ENCODE measurements at regions not wholly inside any gene's neighbourhood (a gene's known extent, or its start where the extent isn't known, plus 50 kb on each side); places are given as distances from the start of the nearest gene placed in this dataset.

DNA sequence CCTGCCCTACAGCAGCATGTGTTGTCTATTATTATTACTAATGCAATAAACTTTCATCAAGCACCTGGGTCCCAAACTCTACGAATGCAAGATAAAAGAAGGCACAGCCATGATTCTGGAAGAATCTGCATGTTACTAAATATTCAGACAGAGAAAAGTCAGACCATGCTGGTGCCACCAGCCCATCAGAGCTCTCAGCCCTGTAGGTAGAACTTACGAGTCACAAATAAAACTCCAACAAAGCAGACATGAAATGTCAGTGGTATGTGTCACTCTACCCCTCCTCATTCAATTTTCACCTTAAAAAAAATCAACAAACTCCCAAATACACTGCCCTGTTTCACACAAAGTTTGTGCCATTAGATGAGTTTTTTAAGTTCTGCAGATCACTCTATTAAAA is 62.4 kb upstream of the TIAM1 start:
- TF ChIP-seq, protein P1, sequence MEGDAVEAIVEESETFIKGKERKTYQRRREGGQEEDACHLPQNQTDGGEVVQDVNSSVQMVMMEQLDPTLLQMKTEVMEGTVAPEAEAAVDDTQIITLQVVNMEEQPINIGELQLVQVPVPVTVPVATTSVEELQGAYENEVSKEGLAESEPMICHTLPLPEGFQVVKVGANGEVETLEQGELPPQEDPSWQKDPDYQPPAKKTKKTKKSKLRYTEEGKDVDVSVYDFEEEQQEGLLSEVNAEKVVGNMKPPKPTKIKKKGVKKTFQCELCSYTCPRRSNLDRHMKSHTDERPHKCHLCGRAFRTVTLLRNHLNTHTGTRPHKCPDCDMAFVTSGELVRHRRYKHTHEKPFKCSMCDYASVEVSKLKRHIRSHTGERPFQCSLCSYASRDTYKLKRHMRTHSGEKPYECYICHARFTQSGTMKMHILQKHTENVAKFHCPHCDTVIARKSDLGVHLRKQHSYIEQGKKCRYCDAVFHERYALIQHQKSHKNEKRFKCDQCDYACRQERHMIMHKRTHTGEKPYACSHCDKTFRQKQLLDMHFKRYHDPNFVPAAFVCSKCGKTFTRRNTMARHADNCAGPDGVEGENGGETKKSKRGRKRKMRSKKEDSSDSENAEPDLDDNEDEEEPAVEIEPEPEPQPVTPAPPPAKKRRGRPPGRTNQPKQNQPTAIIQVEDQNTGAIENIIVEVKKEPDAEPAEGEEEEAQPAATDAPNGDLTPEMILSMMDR (IDR thresholded peaks at IDR 0.05; ENCODE audit: unreplicated experiment), result no peak
- Mint-ChIP-seq H3K27me3 (ENCODE audit: low read depth) (no peaks in the 10 kb centered on the region), H3K4me1 (peaks cover 23% of the 10 kb centered on the region), H3K9me3 (no peaks in the 10 kb centered on the region), H3K4me3 (no peak overlapping the region), H3K27ac (no peak overlapping the region), H3K36me3 (no peaks in the 10 kb centered on the region)
- DNase-seq (ENCODE audit: low spot score in 2 of 2, unreplicated experiment in 2 of 2), result no peak

DNA sequence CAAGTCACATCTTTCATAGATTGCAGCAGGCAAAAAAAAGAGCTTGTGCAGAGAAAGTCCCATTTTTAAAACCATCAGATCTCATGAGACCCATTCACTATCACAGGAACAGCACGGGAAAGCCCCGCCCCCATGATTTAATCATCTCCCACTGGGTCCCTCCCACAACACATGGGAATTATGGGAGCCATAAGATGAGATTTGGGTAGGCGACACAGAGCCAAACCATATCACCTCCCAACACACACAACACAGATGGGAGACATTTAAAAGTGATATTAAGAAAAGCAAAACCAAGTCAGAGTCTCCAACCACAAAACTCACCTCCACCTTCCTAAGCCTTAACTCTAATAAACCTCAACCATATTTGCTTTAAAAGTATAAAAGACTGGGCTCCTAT is 61.5 kb upstream of the TIAM1 start:
- Mint-ChIP-seq H3K4me1 (peaks cover 26% of the 10 kb centered on the region), H3K4me3 (no peak overlapping the region), H3K27ac (no peak overlapping the region), H3K36me3 (no peaks in the 10 kb centered on the region), H3K9me3 (no peaks in the 10 kb centered on the region), H3K27me3 (ENCODE audit: low read depth) (no peaks in the 10 kb centered on the region)
- TF ChIP-seq, protein P1 (IDR thresholded peaks at IDR 0.05; ENCODE audit: unreplicated experiment), result no peak
- DNase-seq (ENCODE audit: low spot score in 2 of 2, unreplicated experiment in 2 of 2), result no peak

DNA sequence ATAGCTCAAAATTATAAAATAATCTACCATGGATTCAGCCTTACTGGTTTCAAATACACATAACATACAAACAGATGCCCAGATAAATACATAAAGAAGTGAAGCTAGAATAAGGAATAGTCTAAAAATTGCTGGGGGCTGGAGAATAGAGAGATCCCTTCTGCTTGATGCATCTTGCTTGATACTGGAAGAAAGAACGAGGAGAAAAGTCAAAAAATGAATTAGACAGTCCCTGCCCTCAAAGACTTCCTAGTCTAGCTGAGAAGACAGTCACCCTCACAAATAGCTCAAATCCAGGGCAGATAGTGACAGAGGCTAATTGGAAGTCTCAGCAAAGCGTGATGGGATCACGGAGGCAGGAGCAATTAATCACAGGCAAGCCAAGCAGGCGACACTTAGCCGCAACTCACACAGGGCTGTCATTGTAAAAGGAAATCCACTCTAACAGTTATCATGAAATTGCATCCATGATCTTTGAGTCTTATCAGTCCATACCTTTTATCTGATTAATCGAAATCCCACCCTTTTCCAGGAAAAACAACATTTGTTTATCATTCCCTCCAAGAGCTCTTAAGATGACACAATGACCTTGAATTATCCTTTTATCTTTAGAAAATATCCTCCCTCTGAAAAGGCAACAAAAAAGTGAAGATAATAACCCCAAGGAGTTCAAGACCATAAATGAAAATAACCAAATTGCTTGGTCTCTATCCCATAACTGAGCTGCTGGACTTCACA is 59.7 kb upstream of the TIAM1 start:
- DNase-seq (ENCODE audit: low spot score in 2 of 2, unreplicated experiment in 2 of 2), result no peak
- peak overlapping the region; percentile 1 for H3K27ac Mint-ChIP-seq
- TF ChIP-seq, protein P1 (IDR thresholded peaks at IDR 0.05; ENCODE audit: unreplicated experiment), result no peak
- H3K4me1 Mint-ChIP-seq, result peaks cover 32% of the 10 kb centered on the region
- no peaks in the 10 kb centered on the region for H3K27me3 Mint-ChIP-seq (ENCODE audit: low read depth)
- H3K9me3 Mint-ChIP-seq, result no peaks in the 10 kb centered on the region
- H3K36me3 Mint-ChIP-seq, result no peaks in the 10 kb centered on the region
- no peak overlapping the region for H3K4me3 Mint-ChIP-seq

DNA sequence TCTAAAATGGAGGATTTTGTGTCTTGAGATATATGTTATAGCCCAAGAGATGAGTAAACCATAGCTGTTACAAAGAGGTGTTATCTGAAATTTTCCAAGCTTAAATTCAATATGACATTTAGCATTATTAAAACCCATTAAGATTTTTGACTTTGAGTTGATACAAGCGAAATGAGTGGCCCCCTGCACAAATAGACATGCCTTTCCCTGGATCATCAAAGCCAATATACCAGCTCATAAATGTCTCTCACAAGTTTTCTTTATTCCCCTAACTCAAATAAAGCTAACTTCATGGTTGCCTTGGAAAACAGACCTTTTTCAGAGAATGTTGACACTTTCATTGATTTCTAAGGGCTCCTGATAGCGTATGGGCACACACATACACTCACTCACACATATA is 55.5 kb upstream of the TIAM1 start:
- no peaks in the 10 kb centered on the region for H3K27me3 Mint-ChIP-seq (ENCODE audit: low read depth)
- H3K4me1 Mint-ChIP-seq, result peaks cover 49% of the 10 kb centered on the region
- DNase-seq (ENCODE audit: low spot score in 2 of 2, unreplicated experiment in 2 of 2), result no peak
- no peak overlapping the region for H3K4me3 Mint-ChIP-seq
- H3K27ac Mint-ChIP-seq, result no peak overlapping the region
- no peaks in the 10 kb centered on the region for H3K36me3 Mint-ChIP-seq
- TF ChIP-seq, protein P1 (IDR thresholded peaks at IDR 0.05; ENCODE audit: unreplicated experiment), result no peak
- H3K9me3 Mint-ChIP-seq, result no peaks in the 10 kb centered on the region

DNA sequence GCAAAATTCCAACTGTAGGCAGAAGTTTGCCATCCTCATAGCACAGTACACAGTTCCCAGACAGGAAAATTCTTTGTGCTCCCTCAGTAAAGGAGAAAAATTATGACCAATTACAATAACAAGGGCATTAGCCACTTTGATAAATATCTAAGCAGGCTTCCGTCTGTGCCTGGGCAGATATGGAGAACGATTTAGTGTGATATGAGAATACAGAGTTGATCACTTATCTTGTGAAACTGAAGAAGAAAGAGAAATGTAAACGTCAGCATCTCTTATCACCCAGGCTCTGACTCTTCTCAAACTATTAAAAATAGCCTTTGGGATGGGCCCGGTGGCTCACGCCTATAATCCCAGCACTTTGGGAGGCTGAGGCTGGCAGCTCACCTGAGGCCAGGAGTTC is 54.5 kb upstream of the TIAM1 start:
- TF ChIP-seq, protein P1 (IDR thresholded peaks at IDR 0.05; ENCODE audit: unreplicated experiment), result no peak
- Mint-ChIP-seq H3K27ac (peak overlapping the region; percentile 40), H3K4me3 (no peak overlapping the region), H3K9me3 (no peaks in the 10 kb centered on the region), H3K36me3 (no peaks in the 10 kb centered on the region), H3K27me3 (ENCODE audit: low read depth) (no peaks in the 10 kb centered on the region), H3K4me1 (peaks cover 42% of the 10 kb centered on the region)
- no peak for DNase-seq (ENCODE audit: low spot score in 2 of 2, unreplicated experiment in 2 of 2)
